ENCODE measurements at regions not wholly inside any gene's neighbourhood (a gene's known extent, or its start where the extent isn't known, plus 50 kb on each side); places are given as distances from the start of the nearest gene placed in this dataset.

GRCh38 chr11:30128269-30128932 lies 102.4 kb upstream of the FSHB start:
- FAIRE-seq (no peak), DNase-seq (ENCODE audit: insufficient read length, low spot score) (no peak)
- no peak for TF ChIP-seq POLR2A (IDR thresholded peaks at IDR 0.05; ENCODE audit: low read depth, low read length)

GRCh38 chr11:30131535-30131934 lies 99.3 kb upstream of the FSHB start:
- DNase-seq (ENCODE audit: insufficient read length, low spot score): no peak
- no peak for TF ChIP-seq POLR2A (IDR thresholded peaks at IDR 0.05; ENCODE audit: low read depth, low read length)
- FAIRE-seq: no peak

- no peak for FAIRE-seq
- TF ChIP-seq POLR2A (IDR thresholded peaks at IDR 0.05; ENCODE audit: low read depth, low read length): no peak
- no peak for DNase-seq (ENCODE audit: insufficient read length, low spot score)
These were observed 97.5 kb upstream of the FSHB start for GRCh38 chr11:30133281-30133680.

- no peak for DNase-seq (ENCODE audit: insufficient read length, low spot score)
- FAIRE-seq: peak; percentile 62
- no peak for TF ChIP-seq POLR2A (IDR thresholded peaks at IDR 0.05; ENCODE audit: low read depth, low read length)
These were observed 87.6 kb upstream of the FSHB start for GRCh38 chr11:30143098-30143705.

- no peak for FAIRE-seq
- no peak for DNase-seq (ENCODE audit: insufficient read length, low spot score)
- no peak for TF ChIP-seq POLR2A (IDR thresholded peaks at IDR 0.05; ENCODE audit: low read depth, low read length)
These were observed 83.5 kb upstream of the FSHB start for GRCh38 chr11:30147293-30147692.

GRCh38 chr11:30149998-30150397 lies 80.8 kb upstream of the FSHB start:
- no peak for FAIRE-seq
- no peak for DNase-seq (ENCODE audit: insufficient read length, low spot score)
- TF ChIP-seq POLR2A (IDR thresholded peaks at IDR 0.05; ENCODE audit: low read depth, low read length): no peak

GRCh38 chr11:30150425-30150824 lies 80.4 kb upstream of the FSHB start:
- no peak for DNase-seq (ENCODE audit: insufficient read length, low spot score)
- FAIRE-seq: no peak
- TF ChIP-seq POLR2A (IDR thresholded peaks at IDR 0.05; ENCODE audit: low read depth, low read length): no peak

- no peak for TF ChIP-seq POLR2A (IDR thresholded peaks at IDR 0.05; ENCODE audit: low read depth, low read length)
- FAIRE-seq: no peak
These were observed 77.8 kb upstream of the FSHB start for GRCh38 chr11:30153008-30153407.

GRCh38 chr11:30155428-30155827 lies 75.4 kb upstream of the FSHB start:
- DNase-seq (ENCODE audit: insufficient read length, low spot score): no peak
- TF ChIP-seq POLR2A (IDR thresholded peaks at IDR 0.05; ENCODE audit: low read depth, low read length): no peak
- no peak for FAIRE-seq

More at GRCh38 chr11:30153008-30153407, 77.8 kb upstream of the FSHB start:
- DNase-seq (ENCODE audit: insufficient read length, low spot score): no peak

- DNase-seq (ENCODE audit: insufficient read length, low spot score) (no peak), FAIRE-seq (no peak)
- no peak for TF ChIP-seq POLR2A (IDR thresholded peaks at IDR 0.05; ENCODE audit: low read depth, low read length)
These were observed 71.3 kb upstream of the FSHB start for GRCh38 chr11:30159546-30159945.

- FAIRE-seq (no peak), DNase-seq (ENCODE audit: insufficient read length, low spot score) (no peak)
- TF ChIP-seq POLR2A (IDR thresholded peaks at IDR 0.05; ENCODE audit: low read depth, low read length): no peak
These were observed 65.2 kb upstream of the FSHB start for GRCh38 chr11:30165652-30166051.

- DNase-seq (ENCODE audit: insufficient read length, low spot score): no peak
- FAIRE-seq: no peak
- no peak for TF ChIP-seq POLR2A (IDR thresholded peaks at IDR 0.05; ENCODE audit: low read depth, low read length)
These were observed 59.2 kb upstream of the FSHB start for GRCh38 chr11:30171661-30172060.

GRCh38 chr11:30172158-30172557 lies 58.7 kb upstream of the FSHB start:
- FAIRE-seq: no peak
- TF ChIP-seq POLR2A (IDR thresholded peaks at IDR 0.05; ENCODE audit: low read depth, low read length): no peak

GRCh38 chr11:30172883-30173311 lies 57.9 kb upstream of the FSHB start:
- FAIRE-seq: no peak
- no peak for DNase-seq (ENCODE audit: insufficient read length, low spot score)
- TF ChIP-seq POLR2A (IDR thresholded peaks at IDR 0.05; ENCODE audit: low read depth, low read length): no peak

More at GRCh38 chr11:30172158-30172557, 58.7 kb upstream of the FSHB start:
- no peak for DNase-seq (ENCODE audit: insufficient read length, low spot score)

Data from H54 (cell line).